H9 (cell line): ENCODE measurements at regions not wholly inside any gene's neighbourhood (a gene's known extent, or its start where the extent isn't known, plus 50 kb on each side); places are given as distances from the start of the nearest gene placed in this dataset.

ENCODE experiments used
- DNase-seq: peaks from one replicate; pipeline ENCODE4 v3.0.0-alpha.2; 2017
- H2AFZ ChIP-seq: one replicate; pipeline ENCODE4 v1.6.1; 2013; ENCODE audit warnings: mild to moderate bottlenecking, low read length, control low read depth, moderate library complexity
- H2AK5ac ChIP-seq: 2 replicates; pipeline ENCODE4 v1.6.1; 2013; ENCODE audit warnings: low read length, control low read depth, mixed read lengths; ENCODE audit not compliant: insufficient read length
- H2BK120ac ChIP-seq: one replicate; pipeline ENCODE4 v1.6.1; 2013; ENCODE audit warnings: low read depth, mild to moderate bottlenecking, low read length, control low read depth, inconsistent platforms; ENCODE audit not compliant: poor library complexity, severe bottlenecking
- H2BK12ac ChIP-seq: 2 replicates; pipeline ENCODE4 v1.6.1; 2013; ENCODE audit warnings: low read length, control low read depth, mixed read lengths, low read depth; ENCODE audit not compliant: insufficient read length
- H2BK15ac ChIP-seq: 2 replicates; pipeline ENCODE4 v1.6.1; 2013; ENCODE audit warnings: low read depth, low read length, control low read depth
- H2BK20ac ChIP-seq: one replicate; pipeline ENCODE4 v1.6.1; 2013; ENCODE audit warnings: low read depth, mild to moderate bottlenecking, low read length, control low read depth, inconsistent platforms; ENCODE audit not compliant: poor library complexity, severe bottlenecking
- H2BK5ac ChIP-seq: 2 replicates; pipeline ENCODE4 v1.6.1; 2013; ENCODE audit warnings: low read length, control low read depth, mixed read lengths; ENCODE audit not compliant: insufficient read length
- H3K14ac ChIP-seq: 2 replicates; pipeline ENCODE4 v1.6.1; 2013; ENCODE audit warnings: low read length, control low read depth; ENCODE audit not compliant: insufficient read depth
- H3K18ac ChIP-seq: 2 replicates; pipeline ENCODE4 v1.6.1; 2013; ENCODE audit warnings: low read depth, mild to moderate bottlenecking, mixed read lengths, low read length, control low read depth; ENCODE audit not compliant: insufficient read length
- H3K23ac ChIP-seq: 2 replicates; pipeline ENCODE4 v1.6.1; 2013; ENCODE audit warnings: low read length, control low read depth, mixed read lengths, low read depth; ENCODE audit not compliant: insufficient read length
- H3K23me2 ChIP-seq: 2 replicates; pipeline ENCODE4 v1.6.1; 2013; ENCODE audit warnings: low read depth, mild to moderate bottlenecking, mixed read lengths, low read length, control low read depth; ENCODE audit not compliant: insufficient read length, poor library complexity, severe bottlenecking
- H3K27ac ChIP-seq: 2 replicates; pipeline ENCODE4 v1.5.1; 2013; ENCODE audit warnings: low read length, control low read depth, mixed read lengths, low read depth; ENCODE audit not compliant: insufficient read length
- H3K27me3 ChIP-seq: 2 replicates; pipeline ENCODE4 v1.6.1; 2013; ENCODE audit warnings: low read length, control low read depth, inconsistent platforms; ENCODE audit not compliant: insufficient read depth
- H3K4ac ChIP-seq: 2 replicates; pipeline ENCODE4 v1.6.1; 2013; ENCODE audit warnings: low read depth, mild to moderate bottlenecking, control low read depth, inconsistent platforms, low read length, moderate library complexity
- H3K4me1 ChIP-seq: 2 replicates; pipeline ENCODE4 v1.6.1; 2013; ENCODE audit warnings: low read length, control low read depth, inconsistent platforms; ENCODE audit not compliant: insufficient read depth
- H3K4me2 ChIP-seq: 2 replicates; pipeline ENCODE4 v1.6.1; 2013; ENCODE audit warnings: low read length, control low read depth, mixed read lengths; ENCODE audit not compliant: insufficient read length, insufficient read depth
- H3K56ac ChIP-seq: 2 replicates; pipeline ENCODE4 v1.6.1; 2013; ENCODE audit warnings: low read depth, mild to moderate bottlenecking, mixed read lengths, low read length, control low read depth; ENCODE audit not compliant: insufficient read length
- H3K79me1 ChIP-seq: 2 replicates; pipeline ENCODE4 v1.6.1; 2013; ENCODE audit warnings: low read depth, mild to moderate bottlenecking, moderate library complexity, low read length, control low read depth, inconsistent platforms; ENCODE audit not compliant: insufficient read depth, poor library complexity, severe bottlenecking
- H3K79me2 ChIP-seq: 2 replicates; pipeline ENCODE4 v1.6.1; 2013; ENCODE audit warnings: low read length, control low read depth, inconsistent platforms; ENCODE audit not compliant: insufficient read depth
- H3K9ac ChIP-seq: 2 replicates; pipeline ENCODE4 v1.6.1; 2013; ENCODE audit warnings: low read length, control low read depth, mixed read lengths; ENCODE audit not compliant: insufficient read length; ENCODE audit errors: extremely low read depth
- H3K9me3 ChIP-seq: one replicate; pipeline ENCODE4 v1.6.1; 2013; ENCODE audit warnings: low read depth, low read length, inconsistent platforms; ENCODE audit not compliant: control insufficient read depth
- H3T11ph ChIP-seq: one replicate; pipeline ENCODE4 v1.6.1; 2013; ENCODE audit warnings: mild to moderate bottlenecking, low read length, control low read depth, inconsistent platforms
- H4K20me1 ChIP-seq: one replicate; pipeline ENCODE4 v1.6.1; 2013; ENCODE audit not compliant: control insufficient read depth, insufficient read length, insufficient read depth
- H4K5ac ChIP-seq: 2 replicates; pipeline ENCODE4 v1.6.1; 2013; ENCODE audit warnings: low read depth, mild to moderate bottlenecking, mixed read lengths, low read length, control low read depth; ENCODE audit not compliant: insufficient read length
- H4K8ac ChIP-seq: replicated peaks from 2 replicates; pipeline ENCODE4 v1.6.1; 2013; ENCODE audit warnings: low read length, control low read depth, mixed read lengths, low read depth; ENCODE audit not compliant: insufficient read length
- H4K91ac ChIP-seq: 2 replicates; pipeline ENCODE4 v1.6.1; 2013; ENCODE audit warnings: low read depth, mild to moderate bottlenecking, moderate library complexity, mixed read lengths, low read length, control low read depth; ENCODE audit not compliant: insufficient read length
- H3K27ac Mint-ChIP-seq, 3 experiments: 2 replicates in 2 of 3; 3 replicates in 1 of 3; pipeline ENCODE4 v1.8.0; 2020 to 2021; ENCODE audit warnings: mixed read lengths in 3 of 3, mild to moderate bottlenecking in 1 of 3, moderate library complexity in 1 of 3
- H3K27me3 Mint-ChIP-seq: 2 replicates; pipeline ENCODE4 v1.8.0; 2021; ENCODE audit warnings: low read depth, mild to moderate bottlenecking, moderate library complexity, mixed read lengths
- H3K36me3 Mint-ChIP-seq, 3 experiments: 2 replicates in 2 of 3; 3 replicates in 1 of 3; pipeline ENCODE4 v1.8.0; 2020 to 2021; ENCODE audit warnings: low read depth in 3 of 3, mixed read lengths in 3 of 3; ENCODE audit not compliant: insufficient read depth in 1 of 3
- H3K4me1 Mint-ChIP-seq, 2 experiments: 2 replicates each; pipeline ENCODE4 v1.8.0; 2020; ENCODE audit warnings: mixed read lengths in 2 of 2
- H3K4me3 Mint-ChIP-seq, 2 experiments: 2 replicates in 1 of 2; 3 replicates in 1 of 2; pipeline ENCODE4 v1.8.0; 2020 to 2021; ENCODE audit warnings: mild to moderate bottlenecking in 2 of 2, mixed read lengths in 2 of 2, moderate library complexity in 1 of 2
- H3K9me3 Mint-ChIP-seq, 2 experiments: 2 replicates in 1 of 2; 3 replicates in 1 of 2; pipeline ENCODE4 v1.8.0; 2020; ENCODE audit warnings: mild to moderate bottlenecking in 2 of 2, mixed read lengths in 2 of 2, moderate library complexity in 1 of 2
- CTCF ChIP-seq: fragments of 200-600 bp; sonication (generic); conservative IDR thresholded peaks from 3 replicates; pipeline ENCODE4 v1.8.0; 2021; ENCODE audit warnings: antibody characterized with exemption, mild to moderate bottlenecking
- WGBS: extraction: QIAGEN DNeasy Blood & Tissue Kit; methylation state at CpG from one replicate; pipeline ENCODE4 v1.1.7; 2013; ENCODE audit warnings: missing lambda C conversion rate, low lambda C conversion rate, mixed read lengths; ENCODE audit not compliant: insufficient read length; ENCODE audit errors: extremely low coverage; 5-methylcytosine and 5-hydroxymethylcytosine counted together

GRCh38 chr4:149202117-149202516, 613.5 kb downstream of the IQCM start:
- no peak overlapping the region for H3K27ac Mint-ChIP-seq
- H3K23ac ChIP-seq: no peak overlapping the region

More at GRCh38 chr4:149202117-149202516, 613.5 kb downstream of the IQCM start:
- Histone ChIP-seq H3K4me2 (no peak overlapping the region), H2BK5ac (no peak overlapping the region), H3K4me1 (no peaks in the 10 kb centered on the region), H3K9me3 (no peaks in the 10 kb centered on the region), H2BK12ac (no peak overlapping the region), H3K14ac (no peak overlapping the region), H3K79me1 (no peaks in the 10 kb centered on the region), H3K79me2 (no peaks in the 10 kb centered on the region), H2BK15ac (no peak overlapping the region), H3T11ph (no peak overlapping the region), H2AFZ (no peak overlapping the region), H3K18ac (no peak overlapping the region), H2BK120ac (no peak overlapping the region), H4K5ac (no peak overlapping the region), H3K9ac (no peak overlapping the region), H2BK20ac (no peak overlapping the region), H4K91ac (no peak overlapping the region), H3K27me3 (no peaks in the 10 kb centered on the region), H4K20me1 (no peaks in the 10 kb centered on the region), H4K8ac (no peak overlapping the region), H3K56ac (no peak overlapping the region), H3K27ac (no peak overlapping the region), H2AK5ac (no peak overlapping the region), H3K23me2 (no peaks in the 10 kb centered on the region), H3K4ac (no peak overlapping the region)
- H3K4me1 Mint-ChIP-seq: 0 out of 4 replicates have a peak, but pooled peaks cover 2% of the 10 kb centered on the region in 2 experiments
- no peak for DNase-seq
- H3K27me3 Mint-ChIP-seq: no peaks in the 10 kb centered on the region
- no peaks in the 10 kb centered on the region for H3K9me3 Mint-ChIP-seq
- H3K4me3 Mint-ChIP-seq: no peak overlapping the region
- TF ChIP-seq CTCF: no peak
- no peaks in the 10 kb centered on the region for H3K36me3 Mint-ChIP-seq
- no CpG with 5 or more reads among the region's 1 CpG for WGBS
